AG04449 (cell line): ENCODE measurements at regions not wholly inside any gene's neighbourhood (a gene's known extent, or its start where the extent isn't known, plus 50 kb on each side); places are given as distances from the start of the nearest gene placed in this dataset.
"Not testable (repeated sequence)": the region's sequence is repeated elsewhere in the genome, so short reads cannot be mapped to it uniquely, and the experiment has no call there.

Source experiments
- CTCF ChIA-PET: fragments of 350-600 bp; formaldehyde crosslinking; extraction: SDS; loops from one replicate; lab custom pipeline; 2021; ENCODE audit warnings: antibody characterized with exemption; lab: Yijun Ruan, JAX
- POLR2A ChIA-PET: fragments of 400-600, 350-600 bp; formaldehyde crosslinking; extraction: SDS; loops from one replicate; lab custom pipeline; 2020; ENCODE audit warnings: antibody characterized with exemption, inconsistent platforms; lab: Yijun Ruan, JAX
- DNase-seq: peaks from one replicate; pipeline ENCODE4 v3.0.0-alpha.2; 2010; ENCODE audit warnings: low read depth, low spot score
- H3K4me3 ChIP-seq: 2 replicates; pipeline ENCODE4 v1.5.1; 2011; ENCODE audit warnings: low read depth, mild to moderate bottlenecking, control low read depth, low read length
- CTCF ChIP-seq: IDR thresholded peaks from one replicate; pipeline ENCODE4 v1.5.1; 2011; ENCODE audit warnings: mild to moderate bottlenecking, moderate library complexity, low read length, control low read depth, inconsistent platforms; ENCODE audit not compliant: insufficient read depth; ENCODE audit errors: missing control alignments

DNA sequence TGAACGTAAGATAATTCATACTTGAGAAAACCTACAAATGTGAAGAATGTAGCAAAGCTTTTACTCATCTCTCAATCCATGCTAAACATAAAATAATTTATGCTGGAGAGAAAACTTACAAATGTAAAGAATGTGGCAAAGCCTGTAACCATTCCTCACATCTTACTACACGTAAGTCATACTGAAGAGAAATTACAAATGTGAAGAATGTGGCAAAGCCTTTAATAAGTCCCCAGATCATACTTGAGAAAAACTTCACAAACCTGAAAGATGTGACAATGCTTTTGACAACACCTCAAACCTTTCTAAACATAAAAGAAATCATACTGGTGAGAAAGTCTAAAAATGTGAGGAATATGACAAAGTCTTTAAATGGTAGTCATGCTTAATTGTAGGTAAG, 89.4 kb downstream of the ZNF675 start:
- POLR2A ChIA-PET = no interaction called here
- DNase-seq = no peak
- no peak for TF ChIP-seq CTCF
- CTCF ChIA-PET = no interaction called here
- H3K4me3 ChIP-seq = no peak overlapping the region

GRCh38 chr19:23596872-23597271, 90.1 kb downstream of the ZNF675 start:
- no peak overlapping the region for H3K4me3 ChIP-seq
- DNase-seq = no peak
- ChIA-PET CTCF (no interaction called here), POLR2A (no interaction called here)
- no peak for TF ChIP-seq CTCF

- DNase-seq, CTCF ChIA-PET, POLR2A ChIA-PET, H3K4me3 ChIP-seq: not testable (repeated sequence)
These were observed 92.7 kb downstream of the ZNF675 start for GRCh38 chr19:23594311-23594710.

GRCh38 chr19:23587546-23587945, 99.5 kb downstream of the ZNF675 start:
- no peak overlapping the region for H3K4me3 ChIP-seq
- ChIA-PET POLR2A (no interaction called here), CTCF (no interaction called here)
- DNase-seq = no peak
- TF ChIP-seq CTCF = no peak

GRCh38 chr19:23577501-23577900, 109.5 kb downstream of the ZNF675 start:
- TF ChIP-seq CTCF = no peak
- DNase-seq = no peak
- ChIA-PET CTCF (no interaction called here), POLR2A (no interaction called here)
- no peak overlapping the region for H3K4me3 ChIP-seq

DNA sequence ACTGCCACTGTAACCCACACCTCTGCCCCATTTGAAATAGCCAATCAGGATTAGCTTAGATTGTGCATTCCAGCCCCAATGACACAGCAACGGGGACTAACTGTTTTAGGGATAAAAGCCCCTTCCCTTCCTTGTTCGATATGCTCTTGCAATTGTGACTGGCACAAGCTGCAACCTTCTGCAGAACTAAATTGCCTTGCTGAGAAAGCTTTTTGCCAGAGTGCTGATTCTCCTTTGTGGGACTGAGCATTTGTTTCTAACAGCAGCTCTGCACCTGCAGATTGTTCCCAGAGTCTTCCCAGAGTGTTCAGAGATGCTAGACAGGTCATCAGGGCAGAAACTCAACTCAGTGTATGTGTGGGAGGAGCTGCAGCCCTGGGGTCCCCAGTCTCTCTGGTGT, 115.8 kb downstream of the ZNF675 start:
- POLR2A ChIA-PET = no interaction called here
- no peak for TF ChIP-seq CTCF

DNA sequence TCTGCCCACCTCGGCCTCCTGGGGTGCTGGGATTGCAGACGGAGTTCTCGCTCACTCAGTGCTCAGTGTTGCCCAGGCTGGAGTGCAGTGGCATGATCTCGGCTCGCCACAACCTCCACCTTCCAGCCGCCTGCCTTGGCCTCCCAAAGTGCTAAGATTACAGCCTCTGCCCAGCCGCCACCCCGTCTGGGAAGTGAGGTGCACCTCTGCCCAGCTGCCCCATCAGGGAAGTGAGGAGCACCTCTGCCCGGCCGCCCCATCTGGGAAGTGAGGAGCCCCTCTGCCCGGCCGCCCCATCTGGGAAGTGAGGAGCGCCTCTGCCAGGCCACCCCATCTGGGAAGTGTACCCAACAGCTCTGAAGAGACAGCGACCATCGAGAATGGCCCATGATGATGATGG, 118.9 kb downstream of the ZNF675 start:
- CTCF ChIA-PET, H3K4me3 ChIP-seq, DNase-seq, POLR2A ChIA-PET: not testable (repeated sequence)

More for the DNA sequence above, 115.8 kb downstream of the ZNF675 start:
- no peak overlapping the region for H3K4me3 ChIP-seq
- CTCF ChIA-PET = no interaction called here
- DNase-seq = no peak
